ENCODE measurements at regions not wholly inside any gene's neighbourhood (a gene's known extent, or its start where the extent isn't known, plus 50 kb on each side); places are given as distances from the start of the nearest gene placed in this dataset.

GRCh38 chr7:63096141-63096540, 902.5 kb upstream of the ZNF722 start:
- TF ChIP-seq POLR2A (IDR thresholded peaks at IDR 0.05; ENCODE audit: extremely low read depth, insufficient read length), result no peak
- TF ChIP-seq CTCF (IDR thresholded peaks at IDR 0.05; ENCODE audit: low read depth, low read length), result no peak
- no peak for TF ChIP-seq MAX (IDR thresholded peaks at IDR 0.05; ENCODE audit: low read depth, low read length)
